Dermis microvascular lymphatic vessel endothelial cell (primary cell): ENCODE measurements at regions not wholly inside any gene's neighbourhood (a gene's known extent, or its start where the extent isn't known, plus 50 kb on each side); places are given as distances from the start of the nearest gene placed in this dataset.
"Not testable (repeated sequence)": the region's sequence is repeated elsewhere in the genome, so short reads cannot be mapped to it uniquely, and the experiment has no call there.

Experiments used
- DNase-seq, 2 donors: peaks; one replicate each; pipeline versions ENCODE4 v3.0.0 to v3.0.0-alpha.2; 2010; ENCODE audit warnings: low read depth in 2 of 2

- no peak for DNase-seq
These were observed 603.9 kb upstream of the B3GAT1 start for GRCh38 chr11:135015966-135016365.

GRCh38 chr11:135011313-135011712 is 599.3 kb upstream of the B3GAT1 start:
- DNase-seq: not testable (repeated sequence)

- DNase-seq: no peak
These were observed 597.1 kb upstream of the B3GAT1 start for GRCh38 chr11:135009125-135009524.

GRCh38 chr11:135008412-135008811 is 596.4 kb upstream of the B3GAT1 start:
- DNase-seq: no peak

GRCh38 chr11:135008001-135008405 is 596.0 kb upstream of the B3GAT1 start:
- no peak for DNase-seq

- DNase-seq: no peak
These were observed 594.8 kb upstream of the B3GAT1 start for GRCh38 chr11:135006800-135007199.

- no peak for DNase-seq
These were observed 592.5 kb upstream of the B3GAT1 start for GRCh38 chr11:135004495-135004894.

- no peak for DNase-seq
These were observed 590.2 kb upstream of the B3GAT1 start for GRCh38 chr11:135002236-135002635.

GRCh38 chr11:135001581-135001980 is 589.5 kb upstream of the B3GAT1 start:
- DNase-seq: no peak

- not testable (repeated sequence) for DNase-seq
These were observed 589.0 kb upstream of the B3GAT1 start for GRCh38 chr11:135001065-135001464.

- no peak for DNase-seq
These were observed 587.5 kb upstream of the B3GAT1 start for GRCh38 chr11:134999590-134999989.

GRCh38 chr11:134997652-134998320 is 585.7 kb upstream of the B3GAT1 start:
- no peak for DNase-seq

- DNase-seq: no peak
These were observed 583.7 kb upstream of the B3GAT1 start for GRCh38 chr11:134995741-134996140.

GRCh38 chr11:134994431-134994830 is 582.4 kb upstream of the B3GAT1 start:
- no peak for DNase-seq

- DNase-seq: no peak
These were observed 581.7 kb upstream of the B3GAT1 start for GRCh38 chr11:134993691-134994243.

GRCh38 chr11:134992981-134993380 is 580.9 kb upstream of the B3GAT1 start:
- DNase-seq: no peak

- DNase-seq: no peak
These were observed 576.5 kb upstream of the B3GAT1 start for GRCh38 chr11:134988495-134988894.

GRCh38 chr11:134987822-134988221 is 575.8 kb upstream of the B3GAT1 start:
- DNase-seq: no peak

- no peak for DNase-seq
These were observed 575.3 kb upstream of the B3GAT1 start for GRCh38 chr11:134987223-134987768.

- DNase-seq: no peak
These were observed 572.4 kb upstream of the B3GAT1 start for GRCh38 chr11:134984421-134984820.

GRCh38 chr11:134982432-134982831 is 570.4 kb upstream of the B3GAT1 start:
- DNase-seq: not testable (repeated sequence)

- DNase-seq: no peak
These were observed 569.8 kb upstream of the B3GAT1 start for GRCh38 chr11:134981835-134982234.
